ENCODE measurements at regions not wholly inside any gene's neighbourhood (a gene's known extent, or its start where the extent isn't known, plus 50 kb on each side); places are given as distances from the start of the nearest gene placed in this dataset.

- Histone ChIP-seq H3K4me3 (ENCODE audit: low read length) (no peak overlapping the region), H3K27me3 (ENCODE audit: control insufficient read depth, insufficient read depth, low read length) (no peaks in the 10 kb centered on the region), H3K4me1 (ENCODE audit: control insufficient read depth, insufficient read depth, low read length) (no peaks in the 10 kb centered on the region), H3K27ac (ENCODE audit: low read depth, low read length) (no peak overlapping the region), H3K9ac (ENCODE audit: low read length) (no peak overlapping the region), H3K36me3 (ENCODE audit: control insufficient read depth, insufficient read depth, low read length) (no peaks in the 10 kb centered on the region)
Observed at GRCh38 chr10:113449006-113449695, 103.7 kb upstream of the HABP2 start.

DNA sequence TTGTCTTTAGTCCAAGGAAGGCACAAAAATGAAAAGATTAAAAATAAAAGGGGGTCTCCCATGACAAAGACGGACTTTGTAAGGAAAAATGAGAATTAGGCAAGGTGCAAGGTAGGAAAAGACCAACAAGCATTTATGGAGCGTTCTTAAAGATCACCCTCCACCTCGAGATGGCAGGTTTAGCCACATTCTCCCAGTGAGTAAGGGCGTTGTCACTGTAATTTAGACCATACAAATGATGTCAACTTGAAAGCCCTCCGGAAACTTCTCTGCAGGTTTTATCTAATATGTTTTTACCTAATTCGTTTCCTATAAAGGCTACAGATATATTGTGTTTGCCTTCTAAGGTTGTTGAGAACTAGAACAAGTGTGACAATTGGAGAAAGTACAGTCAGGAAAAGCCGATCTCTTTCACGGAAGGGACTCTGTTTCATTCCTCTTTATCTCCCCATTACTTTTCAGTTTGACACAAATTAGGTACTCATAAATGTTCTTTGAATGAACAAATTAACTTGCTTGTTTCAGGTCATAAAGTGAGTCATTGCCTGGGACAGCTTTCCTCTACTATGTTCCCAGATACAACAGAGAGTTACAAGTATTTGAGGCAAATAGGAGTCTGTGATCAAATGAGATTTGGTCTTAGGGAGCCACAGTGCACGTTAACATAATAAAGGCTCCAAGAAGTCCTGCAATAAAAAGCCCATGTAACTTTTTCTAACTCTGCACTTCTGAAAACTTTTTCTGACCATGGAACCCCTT is 102.6 kb upstream of the HABP2 start:
- no peak overlapping the region for H3K27ac ChIP-seq (ENCODE audit: low read depth, low read length)
- H3K4me1 ChIP-seq (ENCODE audit: control insufficient read depth, insufficient read depth, low read length) = no peaks in the 10 kb centered on the region
- H3K9ac ChIP-seq (ENCODE audit: low read length) = no peak overlapping the region
- H3K4me3 ChIP-seq (ENCODE audit: low read length) = no peak overlapping the region
- no peaks in the 10 kb centered on the region for H3K36me3 ChIP-seq (ENCODE audit: control insufficient read depth, insufficient read depth, low read length)
- H3K27me3 ChIP-seq (ENCODE audit: control insufficient read depth, insufficient read depth, low read length) = no peaks in the 10 kb centered on the region

DNA sequence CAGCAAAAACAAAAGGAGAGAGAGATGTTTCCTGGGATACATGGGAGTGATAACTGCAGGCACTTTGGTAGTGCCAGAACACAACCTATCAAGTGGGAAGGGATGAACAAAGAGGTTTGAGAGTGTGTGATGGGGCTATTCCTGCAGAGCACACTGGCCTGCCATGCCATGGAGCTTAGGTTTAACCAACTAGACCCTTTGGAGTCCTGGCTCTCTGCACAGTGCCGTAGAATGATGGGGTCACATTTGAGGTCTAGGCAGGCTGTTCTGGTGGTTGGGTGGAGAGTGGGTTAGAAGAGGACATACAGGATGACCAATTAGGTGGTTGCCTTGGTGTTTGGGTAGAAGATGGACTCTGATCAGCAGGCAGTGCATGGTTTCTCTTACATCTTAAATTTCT is 101.9 kb upstream of the HABP2 start:
- no peaks in the 10 kb centered on the region for H3K4me1 ChIP-seq (ENCODE audit: control insufficient read depth, insufficient read depth, low read length)
- no peak overlapping the region for H3K9ac ChIP-seq (ENCODE audit: low read length)
- H3K27ac ChIP-seq (ENCODE audit: low read depth, low read length) = no peak overlapping the region
- H3K27me3 ChIP-seq (ENCODE audit: control insufficient read depth, insufficient read depth, low read length) = no peaks in the 10 kb centered on the region
- no peaks in the 10 kb centered on the region for H3K36me3 ChIP-seq (ENCODE audit: control insufficient read depth, insufficient read depth, low read length)
- no peak overlapping the region for H3K4me3 ChIP-seq (ENCODE audit: low read length)

DNA sequence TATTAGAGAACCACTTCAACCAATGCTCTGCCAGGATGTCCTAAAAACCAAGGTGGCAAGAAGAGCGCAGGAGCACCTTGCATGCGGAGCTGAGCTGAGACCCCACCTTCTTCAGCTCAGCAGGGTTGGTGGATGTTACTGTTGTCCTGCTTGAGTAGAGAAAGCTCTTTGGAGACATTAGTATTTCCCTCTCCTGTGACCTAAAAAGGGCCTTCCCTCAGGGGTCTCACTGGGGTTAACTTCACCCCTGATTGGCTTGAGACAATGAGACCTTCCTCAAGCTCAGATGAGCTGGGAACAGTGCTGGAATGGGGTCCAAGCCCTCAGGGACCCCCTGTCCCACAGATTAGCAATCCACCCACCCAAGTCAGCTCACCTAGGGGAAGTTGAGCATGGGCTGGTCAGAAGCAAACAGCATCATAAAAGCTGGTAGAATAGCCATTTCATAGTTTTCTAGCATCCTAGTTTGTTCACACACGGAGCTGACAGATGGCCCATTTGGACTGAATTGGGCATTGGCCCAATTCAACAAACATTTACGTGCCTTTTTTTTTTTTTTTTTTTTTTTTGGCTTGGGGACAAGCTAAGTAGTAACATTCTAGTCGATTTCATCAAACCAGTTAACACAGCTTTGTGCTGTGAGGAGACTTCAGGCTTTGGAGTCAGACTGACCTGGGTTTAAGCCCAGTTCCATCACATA is 100.6 kb upstream of the HABP2 start:
- Histone ChIP-seq H3K27ac (ENCODE audit: low read depth, low read length) (no peak overlapping the region), H3K4me3 (ENCODE audit: low read length) (no peak overlapping the region), H3K4me1 (ENCODE audit: control insufficient read depth, insufficient read depth, low read length) (no peaks in the 10 kb centered on the region), H3K9ac (ENCODE audit: low read length) (no peak overlapping the region), H3K27me3 (ENCODE audit: control insufficient read depth, insufficient read depth, low read length) (no peaks in the 10 kb centered on the region), H3K36me3 (ENCODE audit: control insufficient read depth, insufficient read depth, low read length) (no peaks in the 10 kb centered on the region)

GRCh38 chr10:113453351-113453750 is 99.5 kb upstream of the HABP2 start:
- no peaks in the 10 kb centered on the region for H3K27me3 ChIP-seq (ENCODE audit: control insufficient read depth, insufficient read depth, low read length)
- H3K27ac ChIP-seq (ENCODE audit: low read depth, low read length) = no peak overlapping the region
- no peaks in the 10 kb centered on the region for H3K36me3 ChIP-seq (ENCODE audit: control insufficient read depth, insufficient read depth, low read length)
- no peak overlapping the region for H3K9ac ChIP-seq (ENCODE audit: low read length)
- H3K4me3 ChIP-seq (ENCODE audit: low read length) = no peak overlapping the region
- no peaks in the 10 kb centered on the region for H3K4me1 ChIP-seq (ENCODE audit: control insufficient read depth, insufficient read depth, low read length)

DNA sequence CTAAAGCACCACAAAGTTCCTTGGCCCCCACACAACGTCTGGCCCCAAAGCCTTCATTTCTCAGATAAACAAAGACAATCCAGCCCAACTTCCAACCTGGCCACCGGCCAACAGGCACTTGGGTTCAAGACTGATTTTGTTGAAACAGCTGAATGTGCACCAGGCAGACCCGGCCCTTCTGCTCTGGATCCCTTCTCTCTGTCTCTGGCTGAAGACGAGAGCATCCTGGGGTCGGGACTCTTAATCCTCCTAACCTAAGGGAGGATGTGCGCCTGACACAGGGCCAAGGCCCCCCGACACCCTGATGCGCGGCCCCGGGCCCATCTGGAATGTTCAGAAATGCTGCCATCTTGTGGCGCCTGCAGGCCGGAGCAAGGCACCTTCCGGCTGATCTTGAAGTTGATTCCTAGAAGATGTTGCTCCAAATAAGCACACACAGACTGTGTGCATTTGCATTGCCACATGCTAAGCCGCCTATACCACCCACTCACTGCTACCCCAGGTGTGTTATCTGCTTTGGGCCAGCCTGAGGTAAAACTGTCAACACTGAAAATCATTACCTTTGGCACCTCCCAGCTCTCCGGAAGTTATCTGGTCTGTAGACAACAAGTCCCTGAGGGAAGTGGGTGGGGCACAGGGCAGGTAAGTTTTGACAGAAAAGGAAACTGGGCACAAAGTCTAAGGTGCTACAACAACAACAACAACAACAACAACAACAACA is 98.4 kb upstream of the HABP2 start:
- no peak overlapping the region for H3K9ac ChIP-seq (ENCODE audit: low read length)
- no peak overlapping the region for H3K4me3 ChIP-seq (ENCODE audit: low read length)
- H3K27me3 ChIP-seq (ENCODE audit: control insufficient read depth, insufficient read depth, low read length) = peaks cover 2% of the 10 kb centered on the region
- no peak overlapping the region for H3K27ac ChIP-seq (ENCODE audit: low read depth, low read length)
- H3K4me1 ChIP-seq (ENCODE audit: control insufficient read depth, insufficient read depth, low read length) = no peaks in the 10 kb centered on the region
- H3K36me3 ChIP-seq (ENCODE audit: control insufficient read depth, insufficient read depth, low read length) = no peaks in the 10 kb centered on the region

- H3K9ac ChIP-seq (ENCODE audit: low read length) = no peak overlapping the region
- H3K27me3 ChIP-seq (ENCODE audit: control insufficient read depth, insufficient read depth, low read length) = peaks cover 2% of the 10 kb centered on the region
- no peaks in the 10 kb centered on the region for H3K36me3 ChIP-seq (ENCODE audit: control insufficient read depth, insufficient read depth, low read length)
- no peaks in the 10 kb centered on the region for H3K4me1 ChIP-seq (ENCODE audit: control insufficient read depth, insufficient read depth, low read length)
- H3K4me3 ChIP-seq (ENCODE audit: low read length) = no peak overlapping the region
- H3K27ac ChIP-seq (ENCODE audit: low read depth, low read length) = no peak overlapping the region
Observed at GRCh38 chr10:113455947-113456346, 96.9 kb upstream of the HABP2 start.

- Histone ChIP-seq H3K9ac (ENCODE audit: low read length) (no peak overlapping the region), H3K4me3 (ENCODE audit: low read length) (no peak overlapping the region), H3K27ac (ENCODE audit: low read depth, low read length) (no peak overlapping the region), H3K4me1 (ENCODE audit: control insufficient read depth, insufficient read depth, low read length) (no peaks in the 10 kb centered on the region), H3K27me3 (ENCODE audit: control insufficient read depth, insufficient read depth, low read length) (peaks cover 2% of the 10 kb centered on the region), H3K36me3 (ENCODE audit: control insufficient read depth, insufficient read depth, low read length) (no peaks in the 10 kb centered on the region)
Observed at GRCh38 chr10:113456741-113457140, 96.1 kb upstream of the HABP2 start.

DNA sequence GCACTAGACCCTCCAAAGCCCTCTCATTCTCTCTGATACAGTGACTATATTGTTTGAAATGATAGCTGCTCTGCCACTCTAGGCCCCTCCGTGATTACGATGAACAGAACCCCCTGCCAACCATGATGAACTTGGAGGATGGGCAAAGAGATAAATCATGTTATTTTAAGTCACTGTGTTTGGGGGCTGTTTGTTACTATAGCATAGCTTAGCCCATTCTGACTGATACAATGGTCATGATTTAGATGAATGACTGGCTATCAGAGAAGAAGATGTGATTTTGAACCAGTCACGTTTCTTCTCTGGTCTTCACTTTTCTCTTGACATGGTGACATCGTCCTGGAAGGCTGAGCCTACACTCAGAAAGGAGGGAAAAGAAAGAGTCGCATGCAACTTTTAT is 95.4 kb upstream of the HABP2 start:
- H3K27ac ChIP-seq (ENCODE audit: low read depth, low read length) = no peak overlapping the region

GRCh38 chr10:113458451-113458850 is 94.4 kb upstream of the HABP2 start:
- peaks cover 2% of the 10 kb centered on the region for H3K27me3 ChIP-seq (ENCODE audit: control insufficient read depth, insufficient read depth, low read length)
- H3K36me3 ChIP-seq (ENCODE audit: control insufficient read depth, insufficient read depth, low read length) = no peaks in the 10 kb centered on the region
- no peak overlapping the region for H3K9ac ChIP-seq (ENCODE audit: low read length)
- no peaks in the 10 kb centered on the region for H3K4me1 ChIP-seq (ENCODE audit: control insufficient read depth, insufficient read depth, low read length)
- H3K4me3 ChIP-seq (ENCODE audit: low read length) = no peak overlapping the region
- H3K27ac ChIP-seq (ENCODE audit: low read depth, low read length) = no peak overlapping the region

More for the DNA sequence above, 95.4 kb upstream of the HABP2 start:
- no peak overlapping the region for H3K9ac ChIP-seq (ENCODE audit: low read length)
- no peak overlapping the region for H3K4me3 ChIP-seq (ENCODE audit: low read length)
- H3K27me3 ChIP-seq (ENCODE audit: control insufficient read depth, insufficient read depth, low read length) = peaks cover 2% of the 10 kb centered on the region
- H3K36me3 ChIP-seq (ENCODE audit: control insufficient read depth, insufficient read depth, low read length) = no peaks in the 10 kb centered on the region
- no peaks in the 10 kb centered on the region for H3K4me1 ChIP-seq (ENCODE audit: control insufficient read depth, insufficient read depth, low read length)

- Histone ChIP-seq H3K27ac (ENCODE audit: low read depth, low read length) (no peak overlapping the region), H3K27me3 (ENCODE audit: control insufficient read depth, insufficient read depth, low read length) (peaks cover 2% of the 10 kb centered on the region), H3K36me3 (ENCODE audit: control insufficient read depth, insufficient read depth, low read length) (no peaks in the 10 kb centered on the region), H3K4me1 (ENCODE audit: control insufficient read depth, insufficient read depth, low read length) (peaks cover 4% of the 10 kb centered on the region), H3K4me3 (ENCODE audit: low read length) (no peak overlapping the region), H3K9ac (ENCODE audit: low read length) (no peak overlapping the region)
Observed at GRCh38 chr10:113458944-113459343, 93.9 kb upstream of the HABP2 start.

GRCh38 chr10:113459626-113460280 is 93.1 kb upstream of the HABP2 start:
- no peaks in the 10 kb centered on the region for H3K36me3 ChIP-seq (ENCODE audit: control insufficient read depth, insufficient read depth, low read length)
- H3K4me3 ChIP-seq (ENCODE audit: low read length) = no peak overlapping the region
- H3K27me3 ChIP-seq (ENCODE audit: control insufficient read depth, insufficient read depth, low read length) = peaks cover 2% of the 10 kb centered on the region
- H3K4me1 ChIP-seq (ENCODE audit: control insufficient read depth, insufficient read depth, low read length) = peaks cover 4% of the 10 kb centered on the region
- H3K27ac ChIP-seq (ENCODE audit: low read depth, low read length) = no peak overlapping the region
- H3K9ac ChIP-seq (ENCODE audit: low read length) = no peak overlapping the region

All from rectal smooth muscle tissue (tissue), 1 donor.